A172 (cell line): ENCODE measurements at regions not wholly inside any gene's neighbourhood (a gene's known extent, or its start where the extent isn't known, plus 50 kb on each side); places are given as distances from the start of the nearest gene placed in this dataset.

Experiments
- DNase-seq: peaks from one replicate; pipeline ENCODE4 v3.0.0-alpha.2; 2015; ENCODE audit warnings: low spot score

DNA sequence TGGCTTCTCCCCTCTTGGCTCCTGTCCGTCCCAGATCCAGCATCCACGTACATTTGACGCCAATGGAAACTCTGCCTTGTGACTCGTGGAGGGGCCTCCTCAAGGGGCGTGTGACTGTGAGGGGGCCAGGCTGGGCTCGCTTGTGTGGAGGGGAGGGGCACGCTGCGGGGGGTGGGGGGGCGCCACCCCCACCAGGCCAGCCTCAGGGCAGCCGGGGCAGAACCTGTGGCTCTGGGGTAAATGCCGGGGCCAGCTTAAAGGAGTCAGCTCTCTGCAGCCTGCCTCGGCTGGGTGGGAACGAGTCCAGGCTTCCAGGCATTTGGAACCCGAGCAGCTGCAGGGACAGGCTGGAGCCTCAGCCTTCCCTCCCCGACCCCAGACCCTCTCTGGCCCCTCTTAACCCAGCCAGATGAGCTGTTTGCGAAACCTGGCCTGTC is 94.1 kb downstream of the SIK1 start:
- no peak for DNase-seq

- DNase-seq, result peak; percentile 89
Observed at GRCh38 chr21:43331962-43332828, 94.7 kb downstream of the SIK1 start.

DNA sequence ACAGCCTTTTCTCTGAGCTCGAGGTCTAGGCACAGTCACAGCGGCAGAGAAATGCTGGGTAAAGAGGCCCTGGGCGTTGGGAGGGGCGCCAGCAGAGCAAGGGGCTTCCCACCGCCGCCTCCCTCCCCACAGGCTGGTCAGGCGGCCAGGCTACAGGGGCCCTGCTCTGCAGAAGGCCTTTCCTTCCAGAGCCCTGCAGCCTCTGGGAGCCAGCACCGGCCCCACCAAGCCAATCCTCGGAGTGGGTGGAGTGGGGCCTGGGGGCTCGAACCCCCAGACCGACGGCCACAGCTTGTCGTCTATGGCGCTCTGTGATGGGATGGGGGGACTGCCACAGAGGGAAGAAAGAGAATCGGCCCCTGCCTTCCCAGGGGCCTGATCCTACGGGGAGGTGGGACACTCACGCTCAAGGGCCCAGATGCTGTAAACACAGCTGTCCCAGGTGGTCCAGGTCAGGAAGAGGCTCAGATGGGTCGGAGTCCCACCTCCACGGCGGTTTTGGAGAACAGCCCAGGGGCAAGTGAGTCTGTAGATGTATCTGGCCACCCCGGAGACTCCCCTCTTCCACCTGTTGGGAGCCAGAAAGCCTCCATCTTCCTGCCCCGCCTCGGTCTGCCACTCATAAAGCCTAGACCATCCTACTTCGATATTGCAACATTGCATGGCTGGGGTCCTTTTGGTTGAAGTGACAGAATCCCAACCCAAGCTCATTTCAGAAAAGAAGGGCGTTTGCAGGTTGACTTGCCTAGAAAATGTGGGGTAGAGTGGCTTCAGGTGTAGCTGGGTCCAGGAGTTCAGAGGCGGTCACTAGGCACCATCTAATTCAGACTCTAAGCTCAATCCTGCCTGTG is 95.6 kb downstream of the SIK1 start:
- no peak for DNase-seq

DNA sequence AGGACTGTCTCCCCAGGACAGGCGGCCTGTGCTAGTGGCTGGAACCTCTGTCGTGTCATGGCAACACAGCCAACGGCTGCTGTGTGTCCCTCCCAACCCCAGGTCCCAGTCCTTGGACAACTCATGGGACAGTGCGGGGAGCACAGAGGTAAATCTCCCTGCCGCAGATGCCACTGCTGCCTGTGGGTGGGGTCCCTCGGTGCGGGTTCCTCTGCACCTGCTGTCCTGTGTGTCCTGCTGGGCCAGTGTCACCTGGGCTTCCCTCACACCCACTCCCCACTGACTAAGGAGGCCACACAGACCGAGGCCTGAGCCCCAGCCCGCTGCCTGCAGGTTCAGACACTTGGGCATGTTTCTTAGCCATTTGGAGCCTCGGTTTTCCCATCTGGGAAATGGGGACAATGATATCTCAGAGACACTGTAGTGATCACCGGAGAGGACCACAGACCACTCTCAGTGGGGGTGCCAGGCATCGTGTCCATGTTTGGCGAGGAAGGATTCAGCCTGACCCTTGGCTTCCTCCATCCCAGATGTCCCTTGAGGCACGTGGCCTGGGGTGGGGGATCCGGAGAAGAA is 96.5 kb downstream of the SIK1 start:
- DNase-seq, result no peak

DNA sequence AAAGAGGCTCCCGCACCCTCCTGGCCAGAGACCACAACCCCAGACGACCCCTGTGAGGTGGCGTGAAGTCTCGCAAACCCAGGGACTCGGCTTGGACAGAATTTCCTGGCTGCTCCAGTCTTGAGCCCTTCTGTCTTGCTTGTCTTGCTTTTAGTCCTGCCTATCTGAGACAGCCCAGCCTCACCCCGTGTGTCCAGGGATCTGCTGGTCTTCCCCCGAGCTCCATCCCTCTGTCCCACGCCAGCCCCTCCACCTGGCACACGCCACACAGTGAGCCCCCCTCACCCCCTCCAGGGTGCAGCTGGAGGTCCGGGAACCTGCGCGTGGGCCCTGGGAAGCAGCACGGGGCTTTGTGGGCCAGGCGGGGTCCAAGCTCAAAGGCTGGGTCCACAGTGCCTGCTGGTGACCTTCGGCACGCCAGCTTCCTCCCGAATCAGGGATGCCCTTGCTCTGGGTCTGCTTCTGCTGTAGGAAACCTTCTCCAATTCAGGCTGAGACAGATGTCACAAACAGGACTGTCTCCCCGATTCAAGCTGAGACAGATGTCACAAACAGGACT is 97.1 kb downstream of the SIK1 start:
- DNase-seq, result no peak

DNA sequence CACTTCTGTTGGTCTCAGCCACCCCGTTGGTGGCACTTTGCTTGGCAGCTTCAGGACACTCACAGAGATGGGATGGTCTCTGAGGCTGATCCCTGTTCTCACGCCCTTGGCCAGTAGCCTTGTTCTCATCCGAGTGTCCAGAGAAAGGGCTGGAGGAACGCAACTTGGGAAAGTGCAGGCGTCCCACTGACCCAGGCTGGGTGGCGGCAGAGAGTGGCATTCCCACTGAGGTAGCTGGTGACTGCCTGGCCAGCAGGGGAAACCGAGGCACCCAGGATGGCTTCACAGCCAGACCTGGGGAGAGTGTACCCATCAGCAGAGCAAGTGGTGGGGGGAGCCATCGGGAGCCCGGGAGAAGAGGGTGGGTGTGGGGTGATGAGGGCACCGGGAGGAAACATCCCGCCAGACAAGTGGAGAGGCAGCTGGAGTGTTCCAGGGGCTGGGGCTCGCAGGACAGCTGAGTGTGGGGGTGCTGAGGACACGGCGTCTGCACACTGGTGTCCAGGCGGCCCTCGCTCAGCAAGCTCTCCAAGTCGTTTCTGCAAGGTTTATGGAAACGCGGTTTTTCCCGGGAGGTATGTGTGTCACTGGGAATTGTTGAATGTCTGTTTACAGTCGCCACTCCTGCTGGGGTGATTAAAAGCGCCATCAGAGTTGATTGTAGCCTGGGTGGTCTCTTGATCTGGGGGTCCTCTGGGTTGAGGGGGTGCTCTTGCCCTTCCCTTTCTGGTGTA is 97.8 kb downstream of the SIK1 start:
- no peak for DNase-seq

DNA sequence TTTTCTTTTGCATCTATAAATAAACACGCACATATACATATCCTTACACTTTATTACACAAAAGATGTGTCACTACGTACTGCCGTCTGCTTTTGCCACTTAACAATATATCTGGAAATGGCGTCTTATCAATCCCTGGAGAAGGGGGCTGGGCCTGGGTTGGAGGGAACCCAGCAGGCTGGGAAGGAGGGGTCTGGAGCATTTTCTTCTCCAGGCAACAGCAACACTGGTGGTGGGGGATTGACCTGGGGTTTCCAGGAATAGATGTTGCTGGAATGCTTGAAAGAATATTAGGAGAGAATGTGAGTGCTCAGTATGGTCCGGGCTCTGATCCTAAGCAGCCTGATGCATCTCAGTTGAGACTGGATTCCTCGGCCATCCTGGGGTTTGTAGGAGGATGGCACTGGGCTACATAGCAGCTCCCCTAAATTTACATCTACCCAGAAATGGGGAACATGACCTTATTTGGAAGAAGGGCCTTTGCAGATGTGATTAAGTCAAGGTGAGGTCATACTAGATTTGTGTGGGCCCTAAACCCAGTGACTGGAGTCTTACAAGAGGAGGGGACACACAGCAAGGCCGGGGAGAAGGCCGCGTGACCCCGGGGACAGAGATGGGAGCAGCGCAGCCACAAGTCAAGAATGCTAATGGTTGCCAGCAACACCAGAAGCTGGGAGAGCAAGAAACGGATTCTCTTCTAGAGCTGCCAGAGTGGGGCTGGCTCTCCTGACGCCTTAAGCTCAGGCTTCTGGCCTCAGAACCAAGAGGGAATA is 98.6 kb downstream of the SIK1 start:
- DNase-seq, result no peak

- DNase-seq, result no peak
Observed at GRCh38 chr21:43325968-43326715, 100.8 kb downstream of the SIK1 start.

DNA sequence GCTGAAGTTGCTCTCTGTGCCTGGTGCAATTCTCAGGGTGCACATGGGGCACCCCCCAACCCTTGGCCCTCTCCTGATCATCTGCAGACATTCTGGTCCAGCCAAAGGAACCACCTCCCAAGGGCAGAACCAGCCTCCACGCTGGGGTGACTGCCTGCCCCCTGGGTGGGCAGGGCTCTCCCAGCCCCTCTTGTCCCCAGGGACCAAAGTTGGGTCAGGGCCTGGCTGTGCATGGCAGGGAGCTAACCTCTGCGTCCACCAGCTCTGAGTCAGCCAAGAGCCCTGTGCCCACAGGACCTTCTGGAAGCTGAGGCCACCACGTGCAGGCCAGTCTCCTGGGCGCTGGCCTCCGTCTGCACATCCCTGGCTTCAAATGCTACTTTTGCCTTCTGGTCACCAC is 101.9 kb downstream of the SIK1 start:
- no peak for DNase-seq

- no peak for DNase-seq
Observed at GRCh38 chr21:43324596-43324995, 102.3 kb downstream of the SIK1 start.

DNA sequence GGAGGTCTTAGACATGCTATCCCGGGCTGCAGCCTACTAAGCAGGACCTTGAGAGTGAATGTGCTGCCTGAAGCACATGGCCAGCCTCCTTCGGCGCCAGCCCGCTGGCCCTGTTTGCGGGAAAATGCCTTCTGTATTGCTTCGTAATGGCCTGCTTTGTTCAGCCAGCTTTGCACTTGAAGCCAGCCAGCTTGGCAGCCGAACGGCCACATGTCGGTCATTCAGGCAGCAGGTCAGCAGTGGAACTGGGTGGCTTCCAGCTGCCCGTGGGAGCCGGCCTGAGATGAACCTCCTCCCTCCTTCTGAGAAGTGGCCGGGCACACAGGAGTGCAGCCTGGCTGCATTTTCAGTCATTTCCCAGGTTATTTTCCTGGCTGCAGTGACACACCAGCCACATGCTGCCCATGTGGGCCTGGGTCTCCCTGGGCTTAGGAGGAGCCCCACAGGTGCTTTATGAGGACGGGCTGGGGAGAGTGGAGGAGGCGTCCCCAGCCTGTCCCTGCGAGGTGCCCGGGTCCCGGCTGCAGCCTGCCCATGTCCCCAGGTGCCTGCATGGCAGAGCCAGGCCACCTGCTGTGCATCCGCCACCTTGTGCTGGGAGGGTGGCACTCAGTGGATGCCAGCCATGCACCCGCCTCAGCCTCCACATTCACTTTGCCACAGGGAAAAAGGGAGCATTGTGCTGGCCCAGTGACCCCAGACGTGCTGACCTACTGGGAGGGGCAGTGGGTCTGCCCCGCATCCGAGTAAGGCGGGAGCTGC is 103.5 kb downstream of the SIK1 start:
- DNase-seq, result no peak

GRCh38 chr21:43322805-43323204 is 104.1 kb downstream of the SIK1 start:
- DNase-seq, result no peak

DNA sequence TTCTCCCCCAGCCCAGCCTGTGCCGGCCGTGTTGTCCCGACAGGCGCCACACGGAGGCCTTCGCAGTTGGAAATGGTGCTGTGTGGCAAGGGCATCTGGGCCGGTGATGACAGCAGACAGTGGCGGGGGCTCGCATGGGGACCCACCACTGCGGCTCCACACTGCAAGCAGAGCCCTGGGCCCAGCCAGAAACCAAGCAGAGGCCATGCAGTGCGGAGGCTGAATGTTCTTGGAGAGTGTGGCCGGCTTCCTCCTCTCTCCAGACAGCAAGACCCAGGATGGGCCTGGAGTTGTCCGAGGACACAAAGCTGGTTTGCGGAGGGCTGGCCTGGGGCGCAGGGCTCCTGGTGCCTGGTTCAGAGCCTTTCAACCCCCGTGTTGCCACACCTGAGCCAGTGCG is 104.6 kb downstream of the SIK1 start:
- DNase-seq, result no peak

DNA sequence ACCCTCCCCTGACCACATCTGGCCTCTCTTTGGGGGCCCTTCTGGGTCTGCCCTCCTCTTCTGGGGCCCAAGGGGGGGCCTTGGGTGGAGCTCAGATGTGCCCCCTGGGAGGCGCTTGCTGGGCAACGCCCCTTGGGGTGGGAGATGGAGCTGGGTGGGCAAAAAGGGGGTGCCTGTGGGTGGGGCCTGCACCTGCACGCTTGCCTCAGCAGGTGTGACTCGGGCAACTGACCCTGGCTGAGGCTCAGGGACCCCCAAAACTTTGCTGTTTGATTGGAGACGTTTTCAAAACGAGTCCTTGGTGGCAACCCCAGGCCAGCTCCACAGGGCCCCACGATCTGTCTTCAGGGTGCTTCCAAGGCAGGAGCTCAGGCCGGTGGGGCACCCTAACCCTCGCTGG is 105.3 kb downstream of the SIK1 start:
- no peak for DNase-seq

- DNase-seq, result peak; percentile 43
Observed at GRCh38 chr21:43321111-43321510, 105.8 kb downstream of the SIK1 start.

- no peak for DNase-seq
Observed at GRCh38 chr21:43320526-43320925, 106.4 kb downstream of the SIK1 start.

DNA sequence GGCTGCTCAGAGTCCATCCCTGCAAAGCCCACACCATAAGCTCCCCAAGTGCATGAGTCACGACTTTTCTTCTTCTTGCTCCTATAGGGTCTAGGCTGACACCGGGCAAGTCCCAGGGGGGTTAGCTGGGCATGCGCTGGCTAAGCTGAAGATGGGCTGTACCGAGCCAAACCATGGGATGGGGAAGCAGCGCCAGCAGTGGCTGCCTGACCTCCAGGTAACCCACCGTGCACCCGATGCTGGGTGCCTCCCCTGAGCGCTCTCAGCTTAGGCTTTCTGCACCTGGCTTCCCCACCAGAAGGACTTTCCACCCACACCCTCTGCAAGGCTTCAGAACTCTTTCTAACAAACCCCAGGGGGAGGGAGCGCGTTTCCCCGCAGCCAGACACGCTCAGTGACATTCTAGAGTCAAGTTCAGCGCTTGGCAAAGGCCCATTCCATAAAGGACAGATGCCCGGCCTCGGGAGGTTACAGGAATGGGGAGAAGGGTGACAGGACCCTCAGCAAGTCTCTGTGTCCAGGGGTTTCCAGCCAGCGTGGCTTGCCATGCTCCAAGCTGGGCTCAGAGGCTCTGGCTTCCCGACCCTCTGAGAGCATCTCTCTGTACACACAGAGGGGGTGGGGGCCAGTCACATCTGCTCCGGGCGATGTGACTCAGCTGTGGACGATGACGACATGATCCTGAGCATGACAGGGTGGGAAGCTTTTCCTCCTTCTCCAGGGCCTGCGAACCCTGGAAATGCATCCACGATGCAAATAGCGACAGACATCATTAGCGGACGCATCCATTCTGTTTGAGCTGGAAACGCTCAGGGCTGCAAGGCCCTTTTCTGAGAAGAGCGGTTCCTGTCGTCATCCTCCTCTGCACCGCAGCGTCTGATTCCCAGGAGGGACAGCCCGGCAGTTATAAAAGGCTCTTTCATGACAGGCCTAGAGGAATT is 107.8 kb downstream of the SIK1 start:
- peak; percentile 77 for DNase-seq

- no peak for DNase-seq
Observed at GRCh38 chr21:43318368-43318767, 108.6 kb downstream of the SIK1 start.
